Cardiac fibroblast (primary cell): ENCODE measurements at regions not wholly inside any gene's neighbourhood (a gene's known extent, or its start where the extent isn't known, plus 50 kb on each side); places are given as distances from the start of the nearest gene placed in this dataset.

Experiments
- DNase-seq, 2 donors: peaks; one replicate each; pipeline versions ENCODE4 v3.0.0 to v3.0.0-alpha.2; 2010; ENCODE audit warnings: low read depth in 2 of 2
- H3K4me3 ChIP-seq, 2 donors: replicated peaks in 1 of 2; 1 replicate in 1 of 2; 2 replicates in 1 of 2; pipeline ENCODE4 v1.5.1; 2011; ENCODE audit warnings: low read depth in 2 of 2, low read length in 2 of 2, mild to moderate bottlenecking in 2 of 2, moderate library complexity in 1 of 2
- TF ChIP-seq, protein P1 (sequence below): IDR thresholded peaks from one replicate; pipeline ENCODE4 v1.5.1; 2011; ENCODE audit warnings: low read depth, mild to moderate bottlenecking, low read length, inconsistent platforms

DNA sequence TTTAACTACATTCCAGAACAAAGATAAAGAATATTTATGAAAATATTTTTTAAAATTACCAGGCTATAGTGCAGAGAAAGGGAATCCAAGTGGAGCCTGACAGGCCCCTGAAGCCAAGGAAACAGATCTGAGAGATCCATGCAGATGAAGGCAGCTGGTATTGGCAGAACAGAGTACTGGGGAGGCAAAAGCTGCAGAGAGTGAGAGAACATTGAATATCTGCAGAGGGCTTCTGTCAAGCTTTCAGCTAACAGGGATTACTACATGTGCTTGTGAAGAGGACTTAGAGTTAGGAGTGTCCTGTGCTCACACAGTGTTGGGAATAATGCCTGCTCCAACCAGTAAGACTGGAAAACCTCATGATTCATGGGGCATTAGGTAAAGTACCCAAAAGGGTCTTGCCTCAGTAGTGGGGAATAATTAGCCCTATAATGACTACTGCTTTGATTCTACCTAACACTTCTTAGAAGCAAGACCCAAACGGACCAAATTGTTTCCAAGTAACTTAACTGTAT is 657.2 kb downstream of the DHX35 start:
- DNase-seq = no peak
- no peak overlapping the region for H3K4me3 ChIP-seq
- TF ChIP-seq, protein P1, sequence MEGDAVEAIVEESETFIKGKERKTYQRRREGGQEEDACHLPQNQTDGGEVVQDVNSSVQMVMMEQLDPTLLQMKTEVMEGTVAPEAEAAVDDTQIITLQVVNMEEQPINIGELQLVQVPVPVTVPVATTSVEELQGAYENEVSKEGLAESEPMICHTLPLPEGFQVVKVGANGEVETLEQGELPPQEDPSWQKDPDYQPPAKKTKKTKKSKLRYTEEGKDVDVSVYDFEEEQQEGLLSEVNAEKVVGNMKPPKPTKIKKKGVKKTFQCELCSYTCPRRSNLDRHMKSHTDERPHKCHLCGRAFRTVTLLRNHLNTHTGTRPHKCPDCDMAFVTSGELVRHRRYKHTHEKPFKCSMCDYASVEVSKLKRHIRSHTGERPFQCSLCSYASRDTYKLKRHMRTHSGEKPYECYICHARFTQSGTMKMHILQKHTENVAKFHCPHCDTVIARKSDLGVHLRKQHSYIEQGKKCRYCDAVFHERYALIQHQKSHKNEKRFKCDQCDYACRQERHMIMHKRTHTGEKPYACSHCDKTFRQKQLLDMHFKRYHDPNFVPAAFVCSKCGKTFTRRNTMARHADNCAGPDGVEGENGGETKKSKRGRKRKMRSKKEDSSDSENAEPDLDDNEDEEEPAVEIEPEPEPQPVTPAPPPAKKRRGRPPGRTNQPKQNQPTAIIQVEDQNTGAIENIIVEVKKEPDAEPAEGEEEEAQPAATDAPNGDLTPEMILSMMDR = no peak

DNA sequence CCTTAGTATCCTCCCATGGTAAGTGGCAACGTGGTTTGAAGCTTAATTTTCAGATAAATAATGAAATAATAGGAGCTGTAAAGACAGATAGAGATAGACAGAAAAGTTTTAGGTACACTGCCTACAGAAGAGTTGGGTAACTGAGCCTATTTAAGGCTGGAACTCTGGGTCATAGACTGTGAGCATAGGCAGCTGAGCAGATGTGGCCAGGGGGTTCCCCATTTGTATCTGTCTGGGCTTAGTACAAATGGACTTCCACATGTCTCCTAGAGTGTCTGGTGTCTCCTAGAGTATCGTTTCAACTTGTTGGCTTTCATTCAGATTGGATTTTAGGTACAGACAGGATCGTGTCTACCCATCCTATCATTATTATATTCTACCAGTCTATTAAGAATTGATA is 649.8 kb downstream of the DHX35 start:
- no peak for DNase-seq
- TF ChIP-seq, protein P1 = no peak
- no peak overlapping the region for H3K4me3 ChIP-seq

DNA sequence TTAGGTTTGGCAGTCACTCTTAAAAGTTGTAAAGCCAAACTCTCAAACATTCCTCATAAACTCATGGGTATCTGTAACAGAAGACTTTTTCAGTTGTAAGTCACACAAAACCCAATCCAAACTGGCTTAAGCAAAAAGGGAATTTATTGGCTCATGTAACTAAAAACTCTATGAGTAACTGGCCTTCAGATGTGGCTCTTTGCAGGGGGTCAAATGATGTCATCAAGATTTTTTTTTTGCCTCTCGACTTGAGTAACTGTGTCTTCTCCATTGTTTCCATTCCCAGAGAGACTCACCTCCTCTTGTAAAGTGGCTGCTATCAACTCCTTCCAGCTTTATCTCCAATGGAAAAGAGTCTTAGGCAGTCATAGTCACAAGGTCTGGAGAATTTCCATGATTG is 645.0 kb downstream of the DHX35 start:
- H3K4me3 ChIP-seq = no peak overlapping the region
- TF ChIP-seq, protein P1 = no peak
- peak in 1 of 2 donors; percentile 24 for DNase-seq

DNA sequence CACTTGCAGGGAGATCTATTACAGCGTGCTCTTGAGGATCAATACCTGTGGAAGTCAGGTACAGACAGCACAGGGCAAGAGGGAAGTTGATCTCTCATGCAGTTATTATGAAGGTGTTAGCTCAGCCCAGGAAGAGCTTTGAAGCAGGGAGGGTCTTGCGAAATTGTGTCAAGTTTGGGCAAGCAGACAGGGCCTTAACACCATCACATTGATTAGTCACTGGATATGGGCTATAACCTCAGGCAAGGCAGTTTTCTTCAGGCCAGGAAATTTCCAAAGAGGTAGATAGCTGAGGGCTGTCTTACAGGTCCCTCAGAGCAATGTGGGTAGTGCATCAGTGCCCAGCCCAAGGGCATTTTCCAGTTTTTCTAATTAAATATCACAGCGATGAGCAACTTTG is 643.8 kb downstream of the DHX35 start:
- H3K4me3 ChIP-seq = no peak overlapping the region
- TF ChIP-seq, protein P1 = no peak
- no peak for DNase-seq

DNA sequence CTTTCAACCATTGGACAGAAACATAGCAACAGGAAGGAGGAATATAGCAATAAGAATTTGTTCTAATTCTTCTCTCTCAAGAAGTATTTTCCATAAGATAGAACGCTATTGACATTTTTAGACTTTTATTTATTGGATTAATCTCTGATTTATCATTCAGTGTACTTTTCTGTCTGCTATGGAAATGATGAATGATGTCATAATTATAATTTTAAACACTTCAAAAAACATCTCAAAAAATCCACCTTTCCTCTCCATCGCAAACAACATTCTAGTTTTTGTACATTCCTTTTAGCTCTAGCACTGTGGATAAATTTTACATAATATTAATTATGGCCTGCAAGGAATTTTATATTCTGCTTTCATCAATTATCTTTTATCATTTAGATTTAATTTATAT is 643.2 kb downstream of the DHX35 start:
- TF ChIP-seq, protein P1 = no peak
- DNase-seq = no peak
- no peak overlapping the region for H3K4me3 ChIP-seq

DNA sequence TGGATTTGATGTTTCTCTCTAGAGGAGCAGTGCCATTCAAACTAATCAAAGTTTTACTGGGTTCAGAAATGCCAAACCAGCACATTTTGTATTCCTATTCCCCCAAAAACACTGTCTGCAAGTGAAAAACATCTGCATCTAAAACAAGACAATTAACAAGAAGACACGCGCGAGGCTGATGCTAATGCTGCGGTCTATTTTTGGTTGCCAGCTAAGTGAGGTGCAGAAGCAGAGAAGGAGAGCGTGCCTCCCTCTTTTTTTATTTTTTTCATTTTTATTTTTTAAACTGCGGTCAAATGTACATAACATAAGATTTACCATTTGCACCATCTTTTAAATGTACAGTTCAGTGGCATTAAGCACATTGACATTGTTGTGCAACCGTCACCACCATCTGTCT is 641.1 kb downstream of the DHX35 start:
- no peak overlapping the region for H3K4me3 ChIP-seq
- no peak for DNase-seq
- TF ChIP-seq, protein P1 = no peak

DNA sequence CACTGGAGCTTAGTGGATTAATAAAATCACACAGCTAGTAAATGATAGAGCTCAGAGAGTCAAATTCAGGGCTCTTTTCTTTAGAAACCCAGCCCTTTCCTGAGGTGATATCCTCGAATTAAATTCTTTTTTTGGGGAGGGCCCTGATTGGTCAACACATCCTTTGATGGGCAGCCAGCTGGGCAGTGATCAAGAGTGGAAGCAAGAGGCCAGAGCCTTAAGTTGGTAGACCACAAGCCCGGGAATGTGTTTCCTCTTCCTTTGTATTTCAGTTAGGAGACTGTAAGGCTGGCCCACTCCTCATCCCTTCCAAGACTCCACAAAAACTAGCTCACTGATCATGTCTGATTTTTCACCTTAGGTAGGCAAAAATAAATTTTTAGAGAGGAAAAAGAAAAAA is 640.5 kb downstream of the DHX35 start:
- DNase-seq = no peak
- no peak overlapping the region for H3K4me3 ChIP-seq
- TF ChIP-seq, protein P1 = no peak
